Stimulated activated memory B cell treated with anti-CD40 and anti-IgM and Interleukin-4, amounts not matched to agents 10 μg/mL and 1 μg/mL and 100 μg/mL, for 72 hours (primary cell): ENCODE measurements at regions not wholly inside any gene's neighbourhood (a gene's known extent, or its start where the extent isn't known, plus 50 kb on each side); places are given as distances from the start of the nearest gene placed in this dataset.
"Not testable (repeated sequence)": the region's sequence is repeated elsewhere in the genome, so short reads cannot be mapped to it uniquely, and the experiment has no call there.

Experiments
- ATAC-seq: fragments of 150-1000 bp; cut with Tn5 transposase; 2 replicates; pipeline ENCODE4 v1.10.0; 2021
- H3K27ac Mint-ChIP-seq: one replicate; pipeline ENCODE4 v1.8.0; 2022; ENCODE audit warnings: mild to moderate bottlenecking, mixed read lengths
- H3K27me3 Mint-ChIP-seq: one replicate; pipeline ENCODE4 v1.8.0; 2022; ENCODE audit warnings: mixed read lengths
- H3K36me3 Mint-ChIP-seq: one replicate; pipeline ENCODE4 v1.8.0; 2022; ENCODE audit warnings: mixed read lengths
- H3K4me1 Mint-ChIP-seq: one replicate; pipeline ENCODE4 v1.8.0; 2022; ENCODE audit warnings: mixed read lengths
- H3K4me3 Mint-ChIP-seq: one replicate; pipeline ENCODE4 v1.8.0; 2022; ENCODE audit warnings: mild to moderate bottlenecking, moderate library complexity, mixed read lengths
- H3K9me3 Mint-ChIP-seq: one replicate; pipeline ENCODE4 v1.8.0; 2022; ENCODE audit warnings: mixed read lengths

DNA sequence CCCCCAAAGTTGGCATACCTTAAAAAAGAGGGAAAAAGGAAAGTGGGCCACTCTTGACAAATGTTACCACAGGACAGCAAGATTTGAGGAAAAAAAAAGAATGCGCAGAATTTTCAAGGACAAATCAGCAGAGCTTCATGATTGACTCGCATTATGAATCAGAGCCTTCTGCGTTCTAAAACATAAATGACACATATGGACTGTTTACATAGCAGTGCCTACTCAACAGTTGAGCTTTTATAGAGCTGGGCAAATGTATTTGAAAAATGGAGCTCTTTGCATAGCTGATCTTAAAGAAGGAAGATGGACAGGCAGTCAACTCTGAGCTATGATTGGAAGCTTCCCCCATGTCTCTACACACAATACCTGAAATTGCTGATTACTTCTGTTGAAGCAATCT, 213.2 kb upstream of the NT5E start:
- H3K4me3 Mint-ChIP-seq, result no peak overlapping the region
- no peak overlapping the region for H3K27ac Mint-ChIP-seq
- no peaks in the 10 kb centered on the region for H3K27me3 Mint-ChIP-seq
- no peaks in the 10 kb centered on the region for H3K4me1 Mint-ChIP-seq
- H3K36me3 Mint-ChIP-seq, result no peaks in the 10 kb centered on the region
- ATAC-seq, result no peak
- no peaks in the 10 kb centered on the region for H3K9me3 Mint-ChIP-seq

DNA sequence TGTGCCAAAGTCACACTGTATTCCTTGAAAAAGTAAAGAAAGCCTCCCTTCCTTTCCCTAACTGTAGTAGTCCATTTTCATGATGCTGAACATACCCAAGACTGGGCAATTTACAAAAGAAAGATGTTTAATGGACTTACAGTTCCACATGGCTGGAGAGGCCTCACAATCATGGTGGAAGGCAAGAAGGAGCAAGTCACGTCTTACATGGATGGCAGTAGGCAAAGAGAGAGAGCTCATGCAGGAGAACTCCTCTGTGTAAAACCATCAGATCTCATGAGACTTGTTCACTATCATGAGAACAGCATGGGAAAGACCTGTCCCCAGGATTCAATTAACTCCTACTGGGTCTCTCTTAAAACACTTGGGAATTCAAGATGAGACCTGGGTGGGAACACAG, 222.5 kb upstream of the NT5E start:
- H3K4me1 Mint-ChIP-seq, H3K27me3 Mint-ChIP-seq, ATAC-seq, H3K4me3 Mint-ChIP-seq, H3K27ac Mint-ChIP-seq, H3K36me3 Mint-ChIP-seq: not testable (repeated sequence)
- H3K9me3 Mint-ChIP-seq, result peaks cover 36% of the 10 kb centered on the region

- ATAC-seq, H3K27ac Mint-ChIP-seq, H3K4me1 Mint-ChIP-seq, H3K36me3 Mint-ChIP-seq, H3K27me3 Mint-ChIP-seq, H3K4me3 Mint-ChIP-seq: not testable (repeated sequence)
- peaks cover 24% of the 10 kb centered on the region for H3K9me3 Mint-ChIP-seq
Observed at GRCh38 chr6:85212794-85213193, 237.1 kb upstream of the NT5E start.

- H3K9me3 Mint-ChIP-seq, result peaks cover 4% of the 10 kb centered on the region
- no peak for ATAC-seq
- no peak overlapping the region for H3K4me3 Mint-ChIP-seq
- no peak overlapping the region for H3K27ac Mint-ChIP-seq
- no peaks in the 10 kb centered on the region for H3K27me3 Mint-ChIP-seq
- no peaks in the 10 kb centered on the region for H3K4me1 Mint-ChIP-seq
- no peaks in the 10 kb centered on the region for H3K36me3 Mint-ChIP-seq
Observed at GRCh38 chr6:85195243-85195642, 254.6 kb upstream of the NT5E start.

DNA sequence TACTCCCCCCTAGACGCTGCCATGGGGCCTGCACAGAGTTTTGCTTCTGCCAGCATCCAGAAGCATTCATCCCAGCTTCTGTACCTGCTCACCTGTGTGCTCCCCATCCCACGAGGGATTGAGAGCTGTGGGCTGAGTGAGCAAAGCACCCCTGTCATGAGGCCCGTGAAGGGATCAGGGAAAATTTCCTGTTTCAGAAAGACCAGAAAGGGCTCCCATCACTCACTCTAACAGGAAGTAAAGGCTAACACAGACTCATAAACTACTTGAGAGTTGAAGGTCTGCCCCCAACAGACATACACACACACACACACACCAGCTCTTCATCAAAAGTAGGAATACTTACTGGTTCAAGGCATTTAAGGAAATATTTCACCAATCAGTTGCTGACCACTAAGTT, 256.5 kb upstream of the NT5E start:
- H3K9me3 Mint-ChIP-seq, result peaks cover 14% of the 10 kb centered on the region
- H3K36me3 Mint-ChIP-seq, result no peaks in the 10 kb centered on the region
- H3K4me3 Mint-ChIP-seq, result no peak overlapping the region
- H3K4me1 Mint-ChIP-seq, result no peaks in the 10 kb centered on the region
- no peak overlapping the region for H3K27ac Mint-ChIP-seq
- no peaks in the 10 kb centered on the region for H3K27me3 Mint-ChIP-seq
- ATAC-seq, result no peak

DNA sequence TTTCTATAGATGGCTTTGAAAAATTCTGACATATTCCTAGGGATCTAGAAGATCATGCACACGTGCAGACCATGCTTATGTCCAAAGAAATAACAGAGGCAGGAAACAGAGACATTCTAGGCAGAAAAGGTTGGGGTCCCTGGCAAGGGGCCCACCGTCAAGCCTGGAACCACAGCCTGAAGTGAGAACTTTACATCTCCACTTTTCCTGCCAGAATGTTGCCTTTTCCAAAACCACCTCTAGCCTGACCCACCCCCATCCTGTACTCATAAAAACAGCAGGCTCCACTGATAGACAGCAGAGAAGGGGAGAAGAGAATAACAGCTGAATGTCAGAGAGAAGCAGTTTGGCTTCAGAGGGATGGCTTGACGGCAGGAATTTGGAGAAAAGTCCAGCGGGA, 257.3 kb upstream of the NT5E start:
- Mint-ChIP-seq H3K36me3 (no peaks in the 10 kb centered on the region), H3K27me3 (no peaks in the 10 kb centered on the region), H3K27ac (no peak overlapping the region), H3K4me3 (no peak overlapping the region), H3K9me3 (peaks cover 14% of the 10 kb centered on the region), H3K4me1 (no peaks in the 10 kb centered on the region)
- ATAC-seq, result no peak

- no peaks in the 10 kb centered on the region for H3K36me3 Mint-ChIP-seq
- no peaks in the 10 kb centered on the region for H3K27me3 Mint-ChIP-seq
- H3K4me3 Mint-ChIP-seq, result no peak overlapping the region
- ATAC-seq, result no peak
- H3K27ac Mint-ChIP-seq, result no peak overlapping the region
- H3K4me1 Mint-ChIP-seq, result no peaks in the 10 kb centered on the region
- H3K9me3 Mint-ChIP-seq, result peaks cover 14% of the 10 kb centered on the region
Observed at GRCh38 chr6:85192186-85192585, 257.7 kb upstream of the NT5E start.

GRCh38 chr6:85191656-85192055, 258.2 kb upstream of the NT5E start:
- no peaks in the 10 kb centered on the region for H3K27me3 Mint-ChIP-seq
- H3K9me3 Mint-ChIP-seq, result peaks cover 14% of the 10 kb centered on the region
- no peak overlapping the region for H3K27ac Mint-ChIP-seq
- no peak for ATAC-seq
- H3K4me1 Mint-ChIP-seq, result no peaks in the 10 kb centered on the region
- H3K4me3 Mint-ChIP-seq, result no peak overlapping the region
- H3K36me3 Mint-ChIP-seq, result no peaks in the 10 kb centered on the region

DNA sequence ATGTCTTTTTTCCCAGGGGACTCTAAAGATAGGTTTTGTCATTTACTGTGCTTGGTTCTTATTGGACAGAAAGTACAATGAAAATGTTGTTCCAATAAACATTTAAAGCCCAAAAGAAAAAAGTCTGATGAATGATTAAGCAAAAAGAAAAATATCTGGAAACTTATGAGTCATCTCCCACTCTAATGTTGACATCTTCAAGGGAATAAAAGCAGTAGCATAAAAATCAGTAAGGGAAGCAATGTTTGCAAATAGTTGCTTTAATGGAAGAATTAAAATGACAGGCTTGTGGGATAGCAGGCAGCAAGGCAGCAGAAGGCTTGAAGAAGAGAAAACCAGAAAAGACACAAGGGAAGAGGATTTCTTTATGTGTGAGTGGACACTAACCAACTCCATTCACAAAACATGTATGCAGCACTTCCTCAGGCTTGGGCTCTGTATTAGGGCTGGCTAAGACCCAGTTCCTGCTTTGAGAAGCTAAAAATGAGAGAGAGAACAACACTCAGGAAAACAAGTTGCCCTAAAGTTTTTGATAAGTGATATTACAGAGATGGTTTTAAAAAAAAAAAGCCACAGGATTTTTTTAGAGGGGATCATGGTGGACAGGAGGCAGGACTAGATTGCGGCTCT, 263.2 kb upstream of the NT5E start:
- Mint-ChIP-seq H3K27me3 (no peaks in the 10 kb centered on the region), H3K9me3 (peaks cover 10% of the 10 kb centered on the region), H3K4me3 (no peak overlapping the region), H3K36me3 (no peaks in the 10 kb centered on the region), H3K27ac (no peak overlapping the region), H3K4me1 (no peaks in the 10 kb centered on the region)
- no peak for ATAC-seq

GRCh38 chr6:85185977-85186376, 263.9 kb upstream of the NT5E start:
- H3K4me3 Mint-ChIP-seq, result no peak overlapping the region
- no peak overlapping the region for H3K27ac Mint-ChIP-seq
- H3K27me3 Mint-ChIP-seq, result no peaks in the 10 kb centered on the region
- ATAC-seq, result no peak
- H3K36me3 Mint-ChIP-seq, result no peaks in the 10 kb centered on the region
- H3K9me3 Mint-ChIP-seq, result peaks cover 10% of the 10 kb centered on the region
- H3K4me1 Mint-ChIP-seq, result no peaks in the 10 kb centered on the region

DNA sequence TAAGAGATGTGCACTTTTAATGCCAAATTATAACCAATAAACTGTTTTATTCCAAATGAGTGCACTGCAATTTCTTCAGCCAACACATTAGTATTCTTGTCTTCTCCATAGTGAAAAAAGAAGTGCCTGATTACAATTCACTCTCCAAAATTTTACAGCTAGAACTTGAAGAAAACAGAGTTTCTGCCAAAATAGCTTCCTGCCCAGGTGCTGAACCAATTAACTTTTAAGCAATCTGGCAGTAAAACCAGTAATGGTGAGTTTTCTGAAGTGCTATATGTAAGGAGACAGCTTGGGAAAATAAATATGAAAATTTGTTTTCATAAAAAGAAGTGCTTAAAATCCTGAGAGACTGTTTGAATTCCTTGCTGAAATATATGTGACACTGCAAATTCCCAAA, 266.0 kb upstream of the NT5E start:
- Mint-ChIP-seq H3K4me3 (no peak overlapping the region), H3K4me1 (no peaks in the 10 kb centered on the region), H3K27me3 (no peaks in the 10 kb centered on the region), H3K9me3 (no peaks in the 10 kb centered on the region), H3K36me3 (no peaks in the 10 kb centered on the region), H3K27ac (no peak overlapping the region)
- no peak for ATAC-seq

DNA sequence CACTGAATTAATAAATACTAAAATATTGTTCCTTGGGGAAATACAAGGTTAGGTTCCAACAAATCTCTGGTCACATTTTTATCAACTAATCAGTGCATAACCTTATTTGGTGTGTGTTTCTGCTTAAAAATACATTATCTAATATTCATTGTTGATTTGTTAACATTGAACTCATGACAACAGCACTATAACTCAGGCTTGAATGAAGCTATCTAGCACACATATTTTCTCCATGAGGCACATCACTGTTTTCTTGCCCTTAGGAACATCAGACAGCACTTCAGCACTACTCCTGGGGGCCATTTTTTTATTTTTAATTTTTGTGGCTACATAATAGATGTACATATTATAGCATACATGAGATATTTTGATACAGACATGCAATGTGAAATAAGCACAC, 277.2 kb upstream of the NT5E start:
- peaks cover 6% of the 10 kb centered on the region for H3K9me3 Mint-ChIP-seq
- H3K4me3 Mint-ChIP-seq, result no peak overlapping the region
- ATAC-seq, result no peak
- no peak overlapping the region for H3K27ac Mint-ChIP-seq
- no peaks in the 10 kb centered on the region for H3K4me1 Mint-ChIP-seq
- H3K27me3 Mint-ChIP-seq, result no peaks in the 10 kb centered on the region
- H3K36me3 Mint-ChIP-seq, result no peaks in the 10 kb centered on the region

DNA sequence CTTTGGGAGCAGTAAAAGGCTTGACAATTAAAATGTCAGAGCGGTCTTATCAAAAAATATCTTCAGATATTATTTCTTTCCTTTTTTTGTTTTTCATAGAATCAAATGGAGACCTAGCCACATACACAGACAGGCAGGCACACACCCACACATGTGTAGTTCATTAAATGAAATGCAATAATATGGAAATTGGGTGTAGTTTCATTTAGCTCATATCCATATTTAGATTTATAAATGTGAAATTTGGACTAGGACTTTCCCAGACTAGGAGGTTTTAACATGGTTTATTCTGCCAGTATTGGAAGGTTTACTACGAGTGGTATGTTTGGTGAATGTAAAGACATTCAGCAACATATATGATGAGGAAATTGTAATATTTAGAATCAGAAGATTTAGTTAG, 277.7 kb upstream of the NT5E start:
- no peaks in the 10 kb centered on the region for H3K27me3 Mint-ChIP-seq
- no peaks in the 10 kb centered on the region for H3K4me1 Mint-ChIP-seq
- no peak overlapping the region for H3K4me3 Mint-ChIP-seq
- H3K27ac Mint-ChIP-seq, result no peak overlapping the region
- no peak for ATAC-seq
- H3K9me3 Mint-ChIP-seq, result peaks cover 6% of the 10 kb centered on the region
- H3K36me3 Mint-ChIP-seq, result no peaks in the 10 kb centered on the region

DNA sequence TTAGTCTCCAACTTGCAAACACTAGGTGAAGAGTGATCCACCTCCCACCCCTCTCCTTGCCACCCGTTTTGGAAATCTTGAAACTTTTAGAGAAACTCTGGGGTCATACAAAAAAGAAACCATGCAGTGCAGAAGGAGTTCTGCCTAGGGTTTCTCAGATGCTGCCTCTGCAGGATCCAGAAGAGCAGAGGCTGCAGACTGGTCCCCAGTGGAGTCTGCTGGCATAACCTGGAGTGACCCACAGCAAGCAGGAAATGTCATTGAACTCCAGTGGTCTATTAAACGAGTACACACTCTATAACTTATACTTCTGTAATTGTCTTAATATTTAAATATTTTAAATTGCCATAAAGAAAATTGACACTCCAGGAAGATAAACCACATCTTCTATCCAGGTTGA, 280.7 kb upstream of the NT5E start:
- no peaks in the 10 kb centered on the region for H3K4me1 Mint-ChIP-seq
- H3K36me3 Mint-ChIP-seq, result no peaks in the 10 kb centered on the region
- peaks cover 3% of the 10 kb centered on the region for H3K9me3 Mint-ChIP-seq
- no peaks in the 10 kb centered on the region for H3K27me3 Mint-ChIP-seq
- no peak overlapping the region for H3K4me3 Mint-ChIP-seq
- ATAC-seq, result no peak
- H3K27ac Mint-ChIP-seq, result no peak overlapping the region

- Mint-ChIP-seq H3K36me3 (no peaks in the 10 kb centered on the region), H3K27ac (no peak overlapping the region), H3K27me3 (no peaks in the 10 kb centered on the region), H3K4me1 (no peaks in the 10 kb centered on the region), H3K4me3 (no peak overlapping the region), H3K9me3 (peaks cover under 1% of the 10 kb centered on the region)
- ATAC-seq, result no peak
Observed at GRCh38 chr6:85168146-85168545, 281.7 kb upstream of the NT5E start.

GRCh38 chr6:85166114-85166741, 283.7 kb upstream of the NT5E start:
- H3K4me3 Mint-ChIP-seq, result no peak overlapping the region
- no peaks in the 10 kb centered on the region for H3K36me3 Mint-ChIP-seq
- H3K27me3 Mint-ChIP-seq, result no peaks in the 10 kb centered on the region
- no peaks in the 10 kb centered on the region for H3K4me1 Mint-ChIP-seq
- no peaks in the 10 kb centered on the region for H3K9me3 Mint-ChIP-seq
- ATAC-seq, result no peak
- no peak overlapping the region for H3K27ac Mint-ChIP-seq
